ENCODE measurements at regions not wholly inside any gene's neighbourhood (a gene's known extent, or its start where the extent isn't known, plus 50 kb on each side); places are given as distances from the start of the nearest gene placed in this dataset.

DNA sequence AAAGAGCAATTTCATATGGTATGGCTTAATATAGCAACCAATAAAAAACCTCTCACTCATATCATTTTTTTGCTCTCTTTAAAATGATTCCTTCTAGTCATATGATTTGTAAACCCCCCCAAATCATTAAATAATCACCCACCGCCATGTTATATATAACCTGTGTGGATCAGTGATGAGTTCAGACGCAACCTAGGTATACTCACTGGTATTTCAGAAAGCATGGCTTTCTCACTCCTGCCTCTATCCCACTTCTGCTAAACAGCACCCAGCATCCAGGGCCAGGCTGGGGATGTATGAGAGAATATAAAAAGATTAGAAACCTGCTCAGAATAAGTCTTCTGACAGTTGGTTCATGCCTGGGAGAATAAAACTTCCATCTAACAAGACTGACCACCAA is 172.3 kb upstream of the PRICKLE2 start:
- ChIA-PET POLR2A (no interaction called here), CTCF (ENCODE audit: low intra/inter-chr PET ratio, low total read pairs) (no interaction called here)
- BruUV-seq (replicated peaks), result no TSS peak
- Histone ChIP-seq H3K36me3 (replicated peaks in 1 of 2; ENCODE audit: control insufficient read depth in 1 of 2, insufficient read depth in 2 of 2, low read length in 2 of 2) (no peaks in the 10 kb centered on the region), H3K9ac (ENCODE audit: insufficient read depth, low read depth, low read length) (no peak overlapping the region), H3K4me1 (ENCODE audit: insufficient read depth, low read length) (no peaks in the 10 kb centered on the region), H3K4me3 (replicated peaks in 1 of 3; ENCODE audit: insufficient read depth in 1 of 3, low read depth in 2 of 3, low read length in 3 of 3) (no peak overlapping the region), H3K79me2 (ENCODE audit: insufficient read depth, low read length) (no peaks in the 10 kb centered on the region), H3K27me3 (ENCODE audit: control insufficient read depth in 1 of 2, insufficient read depth in 2 of 2, low read length in 2 of 2) (peaks cover 0 to 3% of the 10 kb centered on the region in 2 experiments; a peak in 1 of 5 replicates), H3K9me3 (ENCODE audit: low read length) (no peaks in the 10 kb centered on the region), H2AFZ (ENCODE audit: low read length) (no peak overlapping the region), H3K4me2 (ENCODE audit: low read depth, low read length) (no peak overlapping the region), H4K20me1 (ENCODE audit: insufficient read depth, low read length) (no peaks in the 10 kb centered on the region), H3K27ac (ENCODE audit: extremely low read length, insufficient read depth, low read length) (no peak overlapping the region)
- ATAC-seq, result no peak
- intact Hi-C loops (cut with micrococcal nuclease; ENCODE audit: unreplicated experiment) (no loop called here), in situ Hi-C loops (cut with HindIII; ENCODE audit: extremely low pct_ligation_motif_present, low pct_unique_long_range_greater_than_20kb) (loop anchor here (5.0 kb wide), 1 partner anchor 365 kb away; no protein-coding TSS in a partner anchor)
- no peak for FAIRE-seq
- WGBS (ENCODE audit: low lambda C conversion rate), result 50% methylated on average over 2 of the region's 2 CpGs
- no peak for TF ChIP-seq HMG20B (CRISPR knock-in tag; conservative IDR thresholded peaks at IDR 0.05)
- TF ChIP-seq, protein P1, sequence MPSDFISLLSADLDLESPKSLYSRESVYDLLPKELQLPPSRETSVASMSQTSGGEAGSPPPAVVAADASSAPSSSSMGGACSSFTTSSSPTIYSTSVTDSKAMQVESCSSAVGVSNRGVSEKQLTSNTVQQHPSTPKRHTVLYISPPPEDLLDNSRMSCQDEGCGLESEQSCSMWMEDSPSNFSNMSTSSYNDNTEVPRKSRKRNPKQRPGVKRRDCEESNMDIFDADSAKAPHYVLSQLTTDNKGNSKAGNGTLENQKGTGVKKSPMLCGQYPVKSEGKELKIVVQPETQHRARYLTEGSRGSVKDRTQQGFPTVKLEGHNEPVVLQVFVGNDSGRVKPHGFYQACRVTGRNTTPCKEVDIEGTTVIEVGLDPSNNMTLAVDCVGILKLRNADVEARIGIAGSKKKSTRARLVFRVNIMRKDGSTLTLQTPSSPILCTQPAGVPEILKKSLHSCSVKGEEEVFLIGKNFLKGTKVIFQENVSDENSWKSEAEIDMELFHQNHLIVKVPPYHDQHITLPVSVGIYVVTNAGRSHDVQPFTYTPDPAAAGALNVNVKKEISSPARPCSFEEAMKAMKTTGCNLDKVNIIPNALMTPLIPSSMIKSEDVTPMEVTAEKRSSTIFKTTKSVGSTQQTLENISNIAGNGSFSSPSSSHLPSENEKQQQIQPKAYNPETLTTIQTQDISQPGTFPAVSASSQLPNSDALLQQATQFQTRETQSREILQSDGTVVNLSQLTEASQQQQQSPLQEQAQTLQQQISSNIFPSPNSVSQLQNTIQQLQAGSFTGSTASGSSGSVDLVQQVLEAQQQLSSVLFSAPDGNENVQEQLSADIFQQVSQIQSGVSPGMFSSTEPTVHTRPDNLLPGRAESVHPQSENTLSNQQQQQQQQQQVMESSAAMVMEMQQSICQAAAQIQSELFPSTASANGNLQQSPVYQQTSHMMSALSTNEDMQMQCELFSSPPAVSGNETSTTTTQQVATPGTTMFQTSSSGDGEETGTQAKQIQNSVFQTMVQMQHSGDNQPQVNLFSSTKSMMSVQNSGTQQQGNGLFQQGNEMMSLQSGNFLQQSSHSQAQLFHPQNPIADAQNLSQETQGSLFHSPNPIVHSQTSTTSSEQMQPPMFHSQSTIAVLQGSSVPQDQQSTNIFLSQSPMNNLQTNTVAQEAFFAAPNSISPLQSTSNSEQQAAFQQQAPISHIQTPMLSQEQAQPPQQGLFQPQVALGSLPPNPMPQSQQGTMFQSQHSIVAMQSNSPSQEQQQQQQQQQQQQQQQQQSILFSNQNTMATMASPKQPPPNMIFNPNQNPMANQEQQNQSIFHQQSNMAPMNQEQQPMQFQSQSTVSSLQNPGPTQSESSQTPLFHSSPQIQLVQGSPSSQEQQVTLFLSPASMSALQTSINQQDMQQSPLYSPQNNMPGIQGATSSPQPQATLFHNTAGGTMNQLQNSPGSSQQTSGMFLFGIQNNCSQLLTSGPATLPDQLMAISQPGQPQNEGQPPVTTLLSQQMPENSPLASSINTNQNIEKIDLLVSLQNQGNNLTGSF (CRISPR knock-in tag; IDR thresholded peaks at IDR 0.05), result no peak
- TF ChIP-seq, protein P2, sequence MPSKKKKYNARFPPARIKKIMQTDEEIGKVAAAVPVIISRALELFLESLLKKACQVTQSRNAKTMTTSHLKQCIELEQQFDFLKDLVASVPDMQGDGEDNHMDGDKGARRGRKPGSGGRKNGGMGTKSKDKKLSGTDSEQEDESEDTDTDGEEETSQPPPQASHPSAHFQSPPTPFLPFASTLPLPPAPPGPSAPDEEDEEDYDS (CRISPR knock-in tag; IDR thresholded peaks at IDR 0.05), result no peak
- no peak for TF ChIP-seq KDM2A (CRISPR knock-in tag; IDR thresholded peaks at IDR 0.05; ENCODE audit: borderline replicate concordance, low read depth)
- no peak for TF ChIP-seq ZKSCAN1 (IDR thresholded peaks at IDR 0.05; ENCODE audit: low read length)
- no peak for TF ChIP-seq SKI (IDR thresholded peaks at IDR 0.05; ENCODE audit: partially characterized antibody)
- no peak for TF ChIP-seq PHF5A (CRISPR knock-in tag; IDR thresholded peaks at IDR 0.05; ENCODE audit: low read depth, unreplicated experiment)
- TF ChIP-seq, protein P3, sequence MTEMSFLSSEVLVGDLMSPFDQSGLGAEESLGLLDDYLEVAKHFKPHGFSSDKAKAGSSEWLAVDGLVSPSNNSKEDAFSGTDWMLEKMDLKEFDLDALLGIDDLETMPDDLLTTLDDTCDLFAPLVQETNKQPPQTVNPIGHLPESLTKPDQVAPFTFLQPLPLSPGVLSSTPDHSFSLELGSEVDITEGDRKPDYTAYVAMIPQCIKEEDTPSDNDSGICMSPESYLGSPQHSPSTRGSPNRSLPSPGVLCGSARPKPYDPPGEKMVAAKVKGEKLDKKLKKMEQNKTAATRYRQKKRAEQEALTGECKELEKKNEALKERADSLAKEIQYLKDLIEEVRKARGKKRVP (CRISPR knock-in tag; IDR thresholded peaks at IDR 0.05), result no peak
- TF ChIP-seq ZNF547 (CRISPR knock-in tag; IDR thresholded peaks at IDR 0.05), result no peak
- TF ChIP-seq, protein P4, sequence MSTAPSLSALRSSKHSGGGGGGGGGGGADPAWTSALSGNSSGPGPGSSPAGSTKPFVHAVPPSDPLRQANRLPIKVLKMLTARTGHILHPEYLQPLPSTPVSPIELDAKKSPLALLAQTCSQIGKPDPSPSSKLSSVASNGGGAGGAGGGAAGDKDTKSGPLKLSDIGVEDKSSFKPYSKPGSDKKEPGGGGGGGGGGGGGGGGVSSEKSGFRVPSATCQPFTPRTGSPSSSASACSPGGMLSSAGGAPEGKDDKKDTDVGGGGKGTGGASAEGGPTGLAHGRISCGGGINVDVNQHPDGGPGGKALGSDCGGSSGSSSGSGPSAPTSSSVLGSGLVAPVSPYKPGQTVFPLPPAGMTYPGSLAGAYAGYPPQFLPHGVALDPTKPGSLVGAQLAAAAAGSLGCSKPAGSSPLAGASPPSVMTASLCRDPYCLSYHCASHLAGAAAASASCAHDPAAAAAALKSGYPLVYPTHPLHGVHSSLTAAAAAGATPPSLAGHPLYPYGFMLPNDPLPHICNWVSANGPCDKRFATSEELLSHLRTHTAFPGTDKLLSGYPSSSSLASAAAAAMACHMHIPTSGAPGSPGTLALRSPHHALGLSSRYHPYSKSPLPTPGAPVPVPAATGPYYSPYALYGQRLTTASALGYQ (CRISPR knock-in tag; IDR thresholded peaks at IDR 0.05), result no peak
- TF ChIP-seq ZSCAN21 (CRISPR knock-in tag; IDR thresholded peaks at IDR 0.05; ENCODE audit: borderline replicate concordance), result no peak
- TF ChIP-seq, protein P5, sequence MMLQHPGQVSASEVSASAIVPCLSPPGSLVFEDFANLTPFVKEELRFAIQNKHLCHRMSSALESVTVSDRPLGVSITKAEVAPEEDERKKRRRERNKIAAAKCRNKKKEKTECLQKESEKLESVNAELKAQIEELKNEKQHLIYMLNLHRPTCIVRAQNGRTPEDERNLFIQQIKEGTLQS (CRISPR knock-in tag; IDR thresholded peaks at IDR 0.05), result no peak
- no peak for TF ChIP-seq SNAI1 (CRISPR knock-in tag; IDR thresholded peaks at IDR 0.05; ENCODE audit: borderline replicate concordance)
- TF ChIP-seq, protein P6, sequence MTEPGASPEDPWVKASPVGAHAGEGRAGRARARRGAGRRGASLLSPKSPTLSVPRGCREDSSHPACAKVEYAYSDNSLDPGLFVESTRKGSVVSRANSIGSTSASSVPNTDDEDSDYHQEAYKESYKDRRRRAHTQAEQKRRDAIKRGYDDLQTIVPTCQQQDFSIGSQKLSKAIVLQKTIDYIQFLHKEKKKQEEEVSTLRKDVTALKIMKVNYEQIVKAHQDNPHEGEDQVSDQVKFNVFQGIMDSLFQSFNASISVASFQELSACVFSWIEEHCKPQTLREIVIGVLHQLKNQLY (CRISPR knock-in tag; IDR thresholded peaks at IDR 0.05), result no peak
- TF ChIP-seq MEIS2 (CRISPR knock-in tag; IDR thresholded peaks at IDR 0.05), result no peak
- DNase-seq (ENCODE audit: low spot score), result no peak

Data from HepG2 (cell line).